Hepatocyte (in vitro differentiated cells): ENCODE measurements at regions not wholly inside any gene's neighbourhood (a gene's known extent, or its start where the extent isn't known, plus 50 kb on each side); places are given as distances from the start of the nearest gene placed in this dataset.

ENCODE experiments used
- DNase-seq: peaks from one replicate; pipeline ENCODE4 v3.0.0-alpha.2; 2016; ENCODE audit warnings: low spot score
- H2AFZ ChIP-seq: fragments of 200-600 bp; sonication (generic); 2 replicates; pipeline ENCODE4 v1.6.0; 2016; ENCODE audit warnings: antibody characterized with exemption, mild to moderate bottlenecking
- H3K27ac ChIP-seq: fragments of 200-600 bp; sonication (generic); 2 replicates; pipeline ENCODE4 v1.5.1; 2016; ENCODE audit warnings: mild to moderate bottlenecking
- H3K27me3 ChIP-seq: fragments of 200-600 bp; sonication (generic); 2 replicates; pipeline ENCODE4 v1.6.1; 2016
- H3K36me3 ChIP-seq: fragments of 200-600 bp; sonication (generic); replicated peaks from 2 replicates; pipeline ENCODE4 v1.5.1; 2016; ENCODE audit warnings: low read depth; ENCODE audit not compliant: insufficient read depth
- H3K4me1 ChIP-seq: fragments of 200-600 bp; sonication (generic); 2 replicates; pipeline ENCODE4 v1.5.1; 2016; ENCODE audit warnings: mild to moderate bottlenecking, moderate library complexity; ENCODE audit not compliant: insufficient read depth
- H3K4me2 ChIP-seq: fragments of 200-600 bp; sonication (generic); 2 replicates; pipeline ENCODE4 v1.6.0; 2016
- H3K4me3 ChIP-seq: fragments of 200-600 bp; sonication (generic); 2 replicates; pipeline ENCODE4 v1.5.1; 2016; ENCODE audit warnings: mild to moderate bottlenecking
- H3K79me2 ChIP-seq: fragments of 200-600 bp; sonication (generic); 2 replicates; pipeline ENCODE4 v1.6.0; 2017; ENCODE audit warnings: mild to moderate bottlenecking
- H3K9me2 ChIP-seq: fragments of 200-600 bp; sonication (generic); replicated peaks from 2 replicates; pipeline ENCODE4 v1.6.0; 2017; ENCODE audit warnings: mild to moderate bottlenecking; ENCODE audit not compliant: insufficient read depth
- H3K9me3 ChIP-seq: fragments of 200-600 bp; sonication (generic); 2 replicates; pipeline ENCODE4 v1.5.1; 2016; ENCODE audit warnings: low read depth, mild to moderate bottlenecking
- H4K20me1 ChIP-seq: fragments of 200-600 bp; sonication (generic); 2 replicates; pipeline ENCODE4 v1.6.0; 2016; ENCODE audit warnings: mild to moderate bottlenecking; ENCODE audit not compliant: insufficient read depth, poor library complexity, severe bottlenecking
- CTCF ChIP-seq: fragments of 200-600 bp; sonication (generic); IDR thresholded peaks from 2 replicates; pipeline ENCODE4 v1.5.1; 2016; ENCODE audit warnings: antibody characterized with exemption, mild to moderate bottlenecking; ENCODE audit not compliant: poor library complexity
- EZH2 ChIP-seq: fragments of 200-600 bp; sonication (generic); IDR thresholded peaks from 2 replicates; pipeline ENCODE4 v1.6.1; 2016; ENCODE audit warnings: antibody characterized with exemption, mild to moderate bottlenecking, borderline replicate concordance
- EZH2phosphoT487 ChIP-seq: fragments of 200-600 bp; sonication (generic); IDR thresholded peaks from one replicate; pipeline ENCODE4 v1.6.1; 2018; ENCODE audit warnings: antibody characterized with exemption, mild to moderate bottlenecking, low read depth, moderate library complexity; ENCODE audit not compliant: unreplicated experiment, severe bottlenecking
- WGBS: methylation state at CpG from one replicate; pipeline ENCODE4 v1.1.6; 2016; ENCODE audit warnings: low lambda C conversion rate; ENCODE audit errors: missing lambda C conversion rate; 5-methylcytosine and 5-hydroxymethylcytosine counted together

- TF ChIP-seq CTCF: no peak
- TF ChIP-seq EZH2phosphoT487: no peak
- TF ChIP-seq EZH2: no peak
- H2AFZ ChIP-seq: no peak overlapping the region
Measured at GRCh38 chr6:78629154-78629721, 238.1 kb upstream of the IRAK1BP1 start.

GRCh38 chr6:78629836-78630235 is 237.5 kb upstream of the IRAK1BP1 start:
- Histone ChIP-seq H3K4me1 (no peaks in the 10 kb centered on the region), H3K79me2 (no peaks in the 10 kb centered on the region), H3K36me3 (no peaks in the 10 kb centered on the region), H4K20me1 (no peaks in the 10 kb centered on the region), H2AFZ (no peak overlapping the region), H3K27ac (no peak overlapping the region), H3K9me2 (no peaks in the 10 kb centered on the region), H3K4me3 (no peak overlapping the region), H3K9me3 (no peaks in the 10 kb centered on the region), H3K27me3 (no peaks in the 10 kb centered on the region), H3K4me2 (no peak overlapping the region)
- no peak for TF ChIP-seq EZH2phosphoT487
- TF ChIP-seq EZH2: no peak
- no peak for TF ChIP-seq CTCF
- DNase-seq: no peak
- 93% methylated on average over 22 of the region's 22 CpGs for WGBS

More at GRCh38 chr6:78629154-78629721, 238.1 kb upstream of the IRAK1BP1 start:
- H3K27ac ChIP-seq: no peak overlapping the region
- no peaks in the 10 kb centered on the region for H3K79me2 ChIP-seq
- H4K20me1 ChIP-seq: no peaks in the 10 kb centered on the region
- H3K36me3 ChIP-seq: no peaks in the 10 kb centered on the region
- H3K9me2 ChIP-seq: no peaks in the 10 kb centered on the region
- no peaks in the 10 kb centered on the region for H3K27me3 ChIP-seq
- H3K9me3 ChIP-seq: no peaks in the 10 kb centered on the region
- no peaks in the 10 kb centered on the region for H3K4me1 ChIP-seq
- H3K4me3 ChIP-seq: no peak overlapping the region
- no peak for DNase-seq
- WGBS: 89% methylated on average over 27 of the region's 27 CpGs
- no peak overlapping the region for H3K4me2 ChIP-seq

- no peak for TF ChIP-seq EZH2phosphoT487
- no peak for TF ChIP-seq CTCF
- TF ChIP-seq EZH2: no peak
Measured at GRCh38 chr6:78631976-78632375, 235.4 kb upstream of the IRAK1BP1 start.

More at GRCh38 chr6:78631976-78632375, 235.4 kb upstream of the IRAK1BP1 start:
- no peak for DNase-seq
- H3K27ac ChIP-seq: no peak overlapping the region
- no peaks in the 10 kb centered on the region for H3K27me3 ChIP-seq
- H3K4me2 ChIP-seq: no peak overlapping the region
- H4K20me1 ChIP-seq: no peaks in the 10 kb centered on the region
- H3K79me2 ChIP-seq: no peaks in the 10 kb centered on the region
- H3K9me3 ChIP-seq: no peaks in the 10 kb centered on the region
- 50% methylated on average over 3 of the region's 3 CpGs for WGBS
- H3K36me3 ChIP-seq: no peaks in the 10 kb centered on the region
- no peak overlapping the region for H3K4me3 ChIP-seq
- H3K9me2 ChIP-seq: no peaks in the 10 kb centered on the region
- no peak overlapping the region for H2AFZ ChIP-seq
- no peaks in the 10 kb centered on the region for H3K4me1 ChIP-seq
